Small intestine (tissue), 7 donors: ENCODE measurements at regions not wholly inside any gene's neighbourhood (a gene's known extent, or its start where the extent isn't known, plus 50 kb on each side); places are given as distances from the start of the nearest gene placed in this dataset.

ENCODE experiments used
- DNase-seq, 2 donors: peaks; one replicate each; pipeline versions ENCODE4 v3.0.0 to v3.0.0-alpha.2; 2013
- FAIRE-seq: peaks from 2 replicates; lab custom pipeline; 2012; peaks lifted over from hg19 to GRCh38; lab: Jason Lieb, UNC
- H3K27ac ChIP-seq, 3 donors: one replicate each; pipeline ENCODE4 v1.5.1; 2013; ENCODE audit warnings: low read length in 2 of 3, mild to moderate bottlenecking in 2 of 3, control low read depth in 1 of 3, inconsistent platforms in 1 of 3, low read depth in 1 of 3, moderate library complexity in 1 of 3
- H3K27me3 ChIP-seq, 3 donors: one replicate each; pipeline ENCODE4 v1.6.1; 2013; ENCODE audit warnings: low read length in 3 of 3, inconsistent platforms in 1 of 3; ENCODE audit not compliant: control insufficient read depth in 3 of 3, insufficient read depth in 3 of 3
- H3K36me3 ChIP-seq, 3 donors: one replicate each; pipeline ENCODE4 v1.6.1; 2013; ENCODE audit warnings: low read length in 3 of 3, inconsistent platforms in 1 of 3, low read depth in 1 of 3, mild to moderate bottlenecking in 1 of 3, moderate library complexity in 1 of 3; ENCODE audit not compliant: control insufficient read depth in 3 of 3, insufficient read depth in 2 of 3
- H3K4me1 ChIP-seq, 3 donors: one replicate each; pipeline ENCODE4 v1.6.1; 2013; ENCODE audit warnings: low read length in 2 of 3, inconsistent platforms in 1 of 3, low read depth in 1 of 3, mild to moderate bottlenecking in 1 of 3, moderate library complexity in 1 of 3; ENCODE audit not compliant: control insufficient read depth in 3 of 3, insufficient read depth in 2 of 3
- H3K4me3 ChIP-seq, 3 donors: one replicate each; pipeline ENCODE4 v1.5.1; 2013; ENCODE audit warnings: low read length in 3 of 3, control low read depth in 1 of 3, inconsistent platforms in 1 of 3, low read depth in 1 of 3, mild to moderate bottlenecking in 1 of 3, moderate library complexity in 1 of 3
- H3K9me3 ChIP-seq, 2 donors: one replicate each; pipeline ENCODE4 v1.6.1; 2013; ENCODE audit warnings: low read depth in 1 of 2, low read length in 1 of 2; ENCODE audit not compliant: control insufficient read depth in 2 of 2, insufficient read depth in 1 of 2
- WGBS, 3 donors: extraction: QIAGEN DNeasy Blood & Tissue Kit; methylation state at CpG; one replicate each; pipeline ENCODE4 v1.1.7; 2013; 5-methylcytosine and 5-hydroxymethylcytosine counted together
- donor health status: healthy with polysubstance abuse.
- donor health status: control.
- donor health status: control.
- donor health status: Bipolar disorder and iron deficiency.
- donor health status: healthy.

DNA sequence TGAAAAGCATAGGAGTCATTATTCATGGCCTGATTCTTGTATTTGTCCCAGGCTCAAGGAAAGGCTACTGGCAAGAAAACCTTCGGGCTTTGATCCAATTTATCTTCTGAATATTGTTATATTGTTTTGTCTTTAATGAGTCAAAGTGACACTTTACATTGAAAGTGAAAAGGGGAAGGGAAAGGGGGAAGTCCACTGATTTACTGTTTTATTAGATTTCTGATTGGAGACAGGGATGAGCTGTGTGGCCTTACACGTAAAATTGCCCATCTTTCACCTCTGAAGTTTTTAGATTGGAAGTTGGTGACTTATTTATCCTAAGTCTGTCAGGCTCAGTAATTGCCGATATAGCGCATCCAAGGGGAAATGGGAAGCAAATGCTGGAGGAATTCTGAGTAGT is 843.8 kb upstream of the LRRTM1 start:
- Histone ChIP-seq H3K9me3 (peaks cover 0 to 5% of the 10 kb centered on the region in 2 donors), H3K27me3 (no peaks in the 10 kb centered on the region), H3K27ac (no peak overlapping the region), H3K4me3 (no peak overlapping the region), H3K36me3 (no peaks in the 10 kb centered on the region), H3K4me1 (no peaks in the 10 kb centered on the region)
- FAIRE-seq (no peak), DNase-seq (no peak)
- 74 to 87% (median 86%) methylated on average over 4 of the region's 4 CpGs for WGBS, 3 donors

DNA sequence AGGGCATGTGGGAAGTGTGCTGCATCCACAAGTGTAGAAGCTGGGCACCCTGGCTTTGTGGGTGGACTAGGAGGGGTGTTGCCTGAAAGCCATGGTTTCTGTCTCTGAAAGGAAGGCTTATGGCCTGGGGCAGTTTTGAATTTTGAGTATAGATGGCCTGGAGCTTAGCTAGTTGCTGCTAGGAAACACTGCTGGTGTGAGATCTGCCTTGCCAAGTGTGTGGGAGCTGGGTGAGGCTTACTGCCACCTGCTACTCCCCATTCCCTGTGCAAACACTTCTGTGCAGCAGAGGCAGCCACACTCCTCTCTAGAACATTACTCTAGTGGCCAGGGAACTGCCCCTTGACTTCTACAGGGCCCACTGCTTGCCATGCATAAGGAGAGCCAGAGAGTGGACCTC is 831.7 kb upstream of the LRRTM1 start:
- no peak overlapping the region for H3K27ac ChIP-seq
- H3K27me3 ChIP-seq, result no peaks in the 10 kb centered on the region
- FAIRE-seq (no peak), DNase-seq (no peak)
- no peak overlapping the region for H3K4me3 ChIP-seq
- H3K36me3 ChIP-seq, result no peaks in the 10 kb centered on the region
- H3K4me1 ChIP-seq, result no peaks in the 10 kb centered on the region
- peaks cover 0 to 7% of the 10 kb centered on the region in 2 donors for H3K9me3 ChIP-seq

DNA sequence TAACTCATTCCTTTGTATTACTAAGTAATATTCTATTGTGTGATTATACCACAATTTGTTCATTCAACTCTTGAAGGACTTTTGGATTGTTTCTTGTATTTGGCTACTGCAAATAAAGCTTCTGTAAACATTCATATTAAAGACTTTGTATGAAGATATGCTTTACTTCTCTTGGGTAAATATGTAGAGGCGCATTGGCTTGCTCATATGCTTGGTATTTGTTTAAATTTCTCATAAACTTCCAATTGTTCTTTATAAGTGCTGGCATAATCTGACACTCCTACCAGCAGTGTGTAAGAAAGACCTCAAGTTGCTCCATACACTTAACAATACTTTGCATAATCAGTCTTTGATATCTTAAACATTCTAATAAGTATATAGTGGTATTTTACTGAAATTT is 792.8 kb upstream of the LRRTM1 start:
- Histone ChIP-seq H3K9me3 (no peaks in the 10 kb centered on the region), H3K27ac (no peak overlapping the region), H3K4me1 (no peaks in the 10 kb centered on the region), H3K4me3 (no peak overlapping the region), H3K36me3 (no peaks in the 10 kb centered on the region), H3K27me3 (no peaks in the 10 kb centered on the region)
- DNase-seq (no peak), FAIRE-seq (no peak)
- 77 to 85% (median 78%) methylated on average over 1 of the region's 1 CpG for whole genome bisulfite sequencing, 3 donors

DNA sequence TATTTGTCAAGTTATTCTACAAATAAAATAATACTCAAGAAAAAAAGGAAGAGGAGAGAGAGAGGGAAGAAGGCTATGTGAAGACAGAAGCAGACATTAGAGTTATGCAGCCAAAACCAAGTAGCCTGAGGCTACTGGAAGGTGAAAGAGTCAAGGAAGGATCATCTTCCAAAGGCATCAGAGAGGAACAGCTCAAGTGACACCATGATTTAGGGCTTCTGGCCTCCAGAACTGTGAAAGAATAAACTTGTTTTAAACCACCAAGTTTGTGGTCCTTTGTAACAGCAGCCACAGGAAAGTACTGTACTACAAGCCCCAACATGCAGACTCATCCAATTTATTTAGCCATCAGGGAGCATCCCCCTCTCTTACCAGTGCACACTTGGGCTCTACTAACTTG is 788.5 kb upstream of the LRRTM1 start:
- H3K9me3 ChIP-seq, result peaks cover 0 to 2% of the 10 kb centered on the region in 2 donors
- FAIRE-seq, result no peak
- DNase-seq, result no peak
- H3K4me3 ChIP-seq, result no peak overlapping the region
- no peaks in the 10 kb centered on the region for H3K4me1 ChIP-seq
- H3K27ac ChIP-seq, result no peak overlapping the region
- H3K27me3 ChIP-seq, result no peaks in the 10 kb centered on the region
- H3K36me3 ChIP-seq, result no peaks in the 10 kb centered on the region

- Histone ChIP-seq H3K36me3 (no peaks in the 10 kb centered on the region), H3K27me3 (no peaks in the 10 kb centered on the region), H3K4me3 (no peak overlapping the region), H3K9me3 (peaks cover 0 to 2% of the 10 kb centered on the region in 2 donors), H3K27ac (no peak overlapping the region), H3K4me1 (no peaks in the 10 kb centered on the region)
- 53 to 72% (median 64%) methylated on average over 3 of the region's 3 CpGs for WGBS, 3 donors
- no peak for DNase-seq
- FAIRE-seq, result no peak
Measured at GRCh38 chr2:81087646-81088045, 783.1 kb upstream of the LRRTM1 start.

- Histone ChIP-seq H3K4me3 (no peak overlapping the region), H3K27ac (no peak overlapping the region), H3K4me1 (no peaks in the 10 kb centered on the region), H3K36me3 (no peaks in the 10 kb centered on the region), H3K9me3 (no peaks in the 10 kb centered on the region), H3K27me3 (no peaks in the 10 kb centered on the region)
- no peak for DNase-seq
- FAIRE-seq, result no peak
- WGBS, 3 donors, result 30 to 39% (median 35%) methylated on average over 1 of the region's 1 CpG
Measured at GRCh38 chr2:81084101-81084500, 779.5 kb upstream of the LRRTM1 start.

DNA sequence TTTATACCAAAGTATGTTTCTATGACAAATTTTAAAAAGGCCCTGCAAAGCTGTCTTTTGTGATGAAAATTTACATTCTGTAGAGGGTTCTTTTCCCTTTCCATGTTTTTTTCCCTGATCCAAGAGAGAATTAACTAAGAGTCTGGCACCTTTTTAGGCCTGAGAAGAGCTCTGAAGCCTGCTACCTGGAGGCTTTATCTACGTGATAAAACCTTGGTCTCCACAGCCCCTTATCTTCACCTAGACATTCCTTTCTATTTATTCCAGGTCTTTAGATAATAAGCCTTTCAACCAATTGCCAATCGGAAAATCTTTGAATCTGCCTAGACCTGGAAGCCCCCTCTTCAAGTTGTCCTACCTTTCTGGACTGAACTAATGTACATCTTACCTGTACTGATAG is 774.1 kb upstream of the LRRTM1 start:
- WGBS, 3 donors, result 42 to 71% (median 50%) methylated on average over 2 of the region's 2 CpGs
- no peaks in the 10 kb centered on the region for H3K27me3 ChIP-seq
- no peak overlapping the region for H3K4me3 ChIP-seq
- DNase-seq (no peak), FAIRE-seq (no peak)
- no peaks in the 10 kb centered on the region for H3K9me3 ChIP-seq
- H3K4me1 ChIP-seq, result no peaks in the 10 kb centered on the region
- no peaks in the 10 kb centered on the region for H3K36me3 ChIP-seq
- no peak overlapping the region for H3K27ac ChIP-seq

DNA sequence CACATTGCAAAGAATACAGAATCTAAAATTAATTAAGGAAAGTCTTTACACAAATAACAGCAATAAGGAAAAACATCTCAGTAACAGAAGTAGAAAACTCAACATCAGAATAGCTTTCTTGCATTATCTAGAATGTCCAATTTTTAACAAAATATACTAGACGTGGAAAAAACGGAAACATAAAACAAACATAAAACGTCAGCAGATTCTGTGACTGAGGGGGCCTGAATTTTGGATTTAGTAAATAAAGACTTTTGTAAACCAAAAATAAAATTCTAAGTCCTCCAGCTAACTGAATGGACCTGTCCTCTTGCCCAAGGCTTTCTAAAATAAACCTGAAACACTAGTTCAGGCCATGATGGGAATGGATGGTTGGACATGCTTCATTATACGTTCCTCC is 773.5 kb upstream of the LRRTM1 start:
- FAIRE-seq, result no peak

DNA sequence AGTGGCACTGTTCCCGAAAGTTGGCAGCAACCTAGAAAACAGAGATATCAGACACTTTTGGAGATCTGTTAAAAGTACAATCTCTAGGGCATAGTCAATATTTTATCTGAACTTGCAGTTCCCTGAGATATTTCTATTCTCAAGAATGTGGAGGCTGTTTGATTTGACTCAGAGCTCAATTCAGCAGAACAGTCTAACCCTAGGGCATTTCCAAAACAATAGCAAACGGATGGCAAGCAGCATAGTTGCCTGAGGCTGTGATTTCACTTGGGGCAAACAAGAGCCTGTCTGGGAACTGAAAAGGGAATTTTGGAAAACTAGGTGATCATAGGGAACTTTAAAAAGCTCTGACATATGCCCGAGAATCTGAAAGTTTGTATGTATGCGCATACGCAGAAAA is 772.8 kb upstream of the LRRTM1 start:
- no peaks in the 10 kb centered on the region for H3K4me1 ChIP-seq
- H3K9me3 ChIP-seq, result no peaks in the 10 kb centered on the region
- no peaks in the 10 kb centered on the region for H3K27me3 ChIP-seq
- DNase-seq, result no peak
- WGBS, 3 donors, result 72 to 85% (median 77%) methylated on average over 5 of the region's 5 CpGs
- H3K36me3 ChIP-seq, result no peaks in the 10 kb centered on the region
- H3K4me3 ChIP-seq, result no peak overlapping the region
- FAIRE-seq, result no peak
- no peak overlapping the region for H3K27ac ChIP-seq

More for the DNA sequence above, 773.5 kb upstream of the LRRTM1 start:
- Histone ChIP-seq H3K4me1 (no peaks in the 10 kb centered on the region), H3K36me3 (no peaks in the 10 kb centered on the region), H3K27me3 (no peaks in the 10 kb centered on the region), H3K4me3 (no peak overlapping the region), H3K9me3 (no peaks in the 10 kb centered on the region), H3K27ac (no peak overlapping the region)
- DNase-seq, result no peak
- WGBS, 3 donors, result 68 to 71% (median 71%) methylated on average over 4 of the region's 4 CpGs
